Colonic mucosa (tissue), 4 donors: ENCODE measurements at regions not wholly inside any gene's neighbourhood (a gene's known extent, or its start where the extent isn't known, plus 50 kb on each side); places are given as distances from the start of the nearest gene placed in this dataset.
"Not testable (repeated sequence)": the region's sequence is repeated elsewhere in the genome, so short reads cannot be mapped to it uniquely, and the experiment has no call there.

Source experiments
- DNase-seq: peaks from one replicate; pipeline ENCODE4 v3.0.0-alpha.2; 2020
- H3K27ac ChIP-seq: fragments of 200-600 bp; one replicate; pipeline ENCODE4 v1.8.0; 2021
- H3K27me3 ChIP-seq: fragments of 200-600 bp; one replicate; pipeline ENCODE4 v1.8.0; 2021
- H3K36me3 ChIP-seq: fragments of 200-600 bp; one replicate; pipeline ENCODE4 v1.8.0; 2021
- H3K4me1 ChIP-seq: fragments of 200-600 bp; one replicate; pipeline ENCODE4 v1.8.0; 2021; ENCODE audit warnings: mild to moderate bottlenecking
- H3K4me3 ChIP-seq: fragments of 200-600 bp; one replicate; pipeline ENCODE4 v1.8.0; 2021
- H3K9ac ChIP-seq, 2 donors: one replicate each; pipeline ENCODE4 v1.7.0; 2013; ENCODE audit warnings: control low read depth in 2 of 2, low read depth in 2 of 2, low read length in 2 of 2
- H3K9me3 ChIP-seq: fragments of 200-600 bp; one replicate; pipeline ENCODE4 v1.8.0; 2021
- intact Hi-C: fragments of 100-400 bp; cut with DNase I; formaldehyde crosslinking; loops from one replicate; pipeline ENCODE4 v1.14.1; 2022
- TF ChIP-seq, protein P1 (sequence below): fragments of 200-600 bp; IDR thresholded peaks from one replicate; pipeline ENCODE4 v1.8.0; 2022; ENCODE audit warnings: antibody characterized with exemption, mild to moderate bottlenecking
- donor health status: healthy.
- donor health status: DM: no; HTN: no; CAD: no.
- donor health status: DM: no; HTN: no; CAD: no.

DNA sequence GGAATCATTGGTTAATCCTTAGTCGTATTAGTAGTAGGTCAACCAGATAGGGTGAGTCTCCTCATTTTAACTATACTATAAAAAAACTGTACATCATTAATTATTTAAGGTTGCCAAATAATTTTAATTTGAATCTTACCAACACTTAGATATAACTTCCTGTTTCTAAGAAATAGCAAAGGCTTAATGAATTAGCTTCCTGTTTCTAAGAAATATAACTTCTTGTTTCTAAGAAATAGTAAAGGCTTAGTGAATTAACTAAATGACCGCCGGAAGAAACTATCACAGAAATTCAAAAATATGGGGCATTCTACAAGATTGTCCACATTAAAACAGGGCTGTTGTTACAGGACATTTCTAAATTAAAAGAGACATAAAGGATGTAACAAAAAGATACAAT lies 392.9 kb upstream of the FOXG1 start:
- intact Hi-C loops: no loop called here
- H3K4me1 ChIP-seq: no peaks in the 10 kb centered on the region
- H3K9me3 ChIP-seq: no peaks in the 10 kb centered on the region
- no peak overlapping the region for H3K27ac ChIP-seq
- H3K27me3 ChIP-seq: no peaks in the 10 kb centered on the region
- H3K4me3 ChIP-seq: no peak overlapping the region
- H3K9ac ChIP-seq: no peak overlapping the region
- no peaks in the 10 kb centered on the region for H3K36me3 ChIP-seq
- TF ChIP-seq, protein P1, sequence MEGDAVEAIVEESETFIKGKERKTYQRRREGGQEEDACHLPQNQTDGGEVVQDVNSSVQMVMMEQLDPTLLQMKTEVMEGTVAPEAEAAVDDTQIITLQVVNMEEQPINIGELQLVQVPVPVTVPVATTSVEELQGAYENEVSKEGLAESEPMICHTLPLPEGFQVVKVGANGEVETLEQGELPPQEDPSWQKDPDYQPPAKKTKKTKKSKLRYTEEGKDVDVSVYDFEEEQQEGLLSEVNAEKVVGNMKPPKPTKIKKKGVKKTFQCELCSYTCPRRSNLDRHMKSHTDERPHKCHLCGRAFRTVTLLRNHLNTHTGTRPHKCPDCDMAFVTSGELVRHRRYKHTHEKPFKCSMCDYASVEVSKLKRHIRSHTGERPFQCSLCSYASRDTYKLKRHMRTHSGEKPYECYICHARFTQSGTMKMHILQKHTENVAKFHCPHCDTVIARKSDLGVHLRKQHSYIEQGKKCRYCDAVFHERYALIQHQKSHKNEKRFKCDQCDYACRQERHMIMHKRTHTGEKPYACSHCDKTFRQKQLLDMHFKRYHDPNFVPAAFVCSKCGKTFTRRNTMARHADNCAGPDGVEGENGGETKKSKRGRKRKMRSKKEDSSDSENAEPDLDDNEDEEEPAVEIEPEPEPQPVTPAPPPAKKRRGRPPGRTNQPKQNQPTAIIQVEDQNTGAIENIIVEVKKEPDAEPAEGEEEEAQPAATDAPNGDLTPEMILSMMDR: no peak
- DNase-seq: no peak

DNA sequence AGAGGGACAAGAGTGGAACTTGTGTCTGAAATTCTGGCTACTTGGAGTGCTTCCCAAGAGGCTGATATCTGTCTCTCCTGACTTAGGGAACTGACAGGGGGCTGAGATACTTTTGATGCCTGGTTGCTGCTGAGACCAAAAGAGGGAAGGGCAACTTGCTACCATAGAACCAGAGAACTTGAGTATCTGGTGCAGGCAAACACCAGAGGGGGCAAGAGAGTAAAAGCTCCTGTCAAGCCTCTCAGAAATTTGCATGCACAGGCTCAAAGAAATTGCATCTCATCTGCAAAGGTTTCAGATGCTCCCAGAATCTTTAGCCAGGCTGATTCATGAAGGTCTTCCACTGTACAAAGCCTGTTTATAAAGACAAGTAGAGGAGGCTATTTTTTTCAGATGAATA lies 391.3 kb upstream of the FOXG1 start:
- H3K4me1 ChIP-seq: no peaks in the 10 kb centered on the region
- no peak for DNase-seq
- H3K9ac ChIP-seq: no peak overlapping the region
- H3K9me3 ChIP-seq: no peaks in the 10 kb centered on the region
- H3K27ac ChIP-seq: no peak overlapping the region
- H3K36me3 ChIP-seq: no peaks in the 10 kb centered on the region
- H3K27me3 ChIP-seq: no peaks in the 10 kb centered on the region
- TF ChIP-seq, protein P1: no peak
- H3K4me3 ChIP-seq: no peak overlapping the region
- intact Hi-C loops: no loop called here

DNA sequence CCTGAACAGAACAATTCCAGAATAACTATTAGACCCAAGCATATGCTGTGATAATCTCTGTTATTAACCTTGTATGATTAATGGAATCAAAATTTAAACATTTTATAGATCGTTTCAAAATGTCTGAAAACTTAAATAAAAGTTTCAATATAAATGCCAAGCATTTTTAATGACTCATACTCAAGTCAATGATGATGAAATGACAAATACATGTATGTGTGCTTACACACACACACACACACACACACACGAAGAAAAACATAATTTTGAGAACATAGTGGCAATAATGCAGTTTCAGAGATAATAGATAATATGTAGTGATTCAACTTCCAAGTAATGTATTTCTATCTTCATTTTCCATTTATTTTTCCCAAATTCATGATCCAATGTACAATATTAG lies 384.9 kb upstream of the FOXG1 start:
- intact Hi-C loops: no loop called here
- no peaks in the 10 kb centered on the region for H3K4me1 ChIP-seq
- TF ChIP-seq, protein P1: no peak

DNA sequence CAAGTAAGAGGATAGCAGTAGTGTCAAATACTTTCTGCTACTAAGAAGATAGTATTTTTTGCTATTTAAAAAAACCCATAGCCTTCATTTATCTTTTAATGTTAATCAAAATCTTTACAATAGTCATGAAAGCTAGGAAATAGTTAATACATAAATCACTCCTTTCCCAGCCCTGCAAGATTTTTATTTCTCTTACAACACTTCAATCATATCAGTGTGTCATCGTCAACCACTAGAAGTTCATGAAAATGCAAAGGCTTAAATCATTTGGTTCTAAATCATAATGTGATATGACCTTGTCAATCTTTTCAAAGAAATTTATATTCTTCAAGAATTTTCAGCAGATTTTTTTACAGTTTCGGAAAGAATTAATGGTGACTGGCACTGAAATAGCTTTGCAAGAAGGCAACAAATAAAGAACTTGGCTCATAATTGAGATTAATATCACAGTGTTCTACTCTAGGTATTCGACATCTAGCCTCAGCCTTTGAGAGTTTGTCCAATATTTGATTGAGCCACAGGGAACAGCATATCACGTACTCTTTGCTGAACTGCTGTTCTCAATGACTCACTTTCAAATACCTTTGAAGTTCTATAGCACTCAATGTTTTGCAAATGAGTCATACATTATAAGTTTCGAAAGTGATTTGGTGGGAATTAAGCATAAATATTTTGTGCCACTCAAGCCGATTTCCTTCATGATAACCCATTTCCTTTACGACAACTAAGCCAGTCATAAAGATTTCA lies 384.0 kb upstream of the FOXG1 start:
- Histone ChIP-seq H3K4me1 (no peaks in the 10 kb centered on the region), H3K9ac (no peak overlapping the region), H3K36me3 (no peaks in the 10 kb centered on the region), H3K9me3 (no peaks in the 10 kb centered on the region), H3K27me3 (no peaks in the 10 kb centered on the region), H3K27ac (no peak overlapping the region), H3K4me3 (no peak overlapping the region)
- no peak for DNase-seq
- intact Hi-C loops: no loop called here
- TF ChIP-seq, protein P1: no peak

More for the DNA sequence above, 384.9 kb upstream of the FOXG1 start:
- Histone ChIP-seq H3K27ac (no peak overlapping the region), H3K36me3 (no peaks in the 10 kb centered on the region), H3K4me3 (no peak overlapping the region), H3K9ac (no peak overlapping the region), H3K9me3 (no peaks in the 10 kb centered on the region), H3K27me3 (no peaks in the 10 kb centered on the region)
- no peak for DNase-seq

DNA sequence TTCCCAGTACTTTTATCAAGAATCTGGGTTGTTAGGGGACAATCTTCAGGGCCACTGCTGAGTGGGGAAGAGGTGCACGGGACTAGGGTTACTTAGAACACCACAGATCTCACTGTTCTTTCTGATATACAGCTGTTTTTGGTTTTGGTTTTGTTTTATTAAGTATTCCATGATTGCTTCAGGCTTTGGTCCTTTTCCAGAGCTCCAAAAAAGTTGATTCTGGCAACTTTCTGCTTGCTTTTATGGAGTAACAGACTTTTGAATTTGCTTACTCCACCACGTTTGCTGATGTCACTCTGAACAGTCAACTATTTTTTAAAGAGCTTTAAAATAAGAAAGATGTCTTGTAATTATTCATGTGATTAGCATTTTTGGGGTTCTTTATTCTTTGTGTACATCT lies 368.1 kb upstream of the FOXG1 start:
- Histone ChIP-seq H3K27ac (no peak overlapping the region), H3K9me3 (no peaks in the 10 kb centered on the region), H3K4me3 (no peak overlapping the region), H3K9ac (no peak overlapping the region), H3K27me3 (no peaks in the 10 kb centered on the region), H3K36me3 (no peaks in the 10 kb centered on the region), H3K4me1 (no peaks in the 10 kb centered on the region)
- DNase-seq: no peak
- TF ChIP-seq, protein P1: no peak
- intact Hi-C loops: no loop called here

DNA sequence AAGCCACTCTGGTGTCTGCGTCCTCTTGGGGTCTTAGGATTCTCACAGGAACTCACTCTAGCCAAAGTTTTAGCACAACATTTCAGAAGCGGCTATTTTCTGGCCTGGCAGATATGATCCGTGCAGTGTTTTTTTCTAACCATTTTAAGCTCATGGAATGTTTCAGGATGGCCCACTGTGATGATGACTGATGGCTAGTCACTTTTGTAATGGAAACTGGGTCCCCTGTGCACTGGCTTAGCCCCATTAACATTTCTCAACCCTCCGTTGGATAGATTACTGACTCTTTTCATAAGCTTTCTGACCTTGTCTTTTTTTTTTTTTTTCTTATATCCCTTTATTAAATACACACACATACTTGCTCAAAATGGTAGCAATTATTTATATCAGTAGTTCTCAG lies 364.9 kb upstream of the FOXG1 start:
- intact Hi-C loops, H3K27me3 ChIP-seq, H3K4me3 ChIP-seq, H3K36me3 ChIP-seq, H3K27ac ChIP-seq, H3K9ac ChIP-seq, DNase-seq, H3K9me3 ChIP-seq, H3K4me1 ChIP-seq: not testable (repeated sequence)
